ENCODE measurements at regions not wholly inside any gene's neighbourhood (a gene's known extent, or its start where the extent isn't known, plus 50 kb on each side); places are given as distances from the start of the nearest gene placed in this dataset.

DNA sequence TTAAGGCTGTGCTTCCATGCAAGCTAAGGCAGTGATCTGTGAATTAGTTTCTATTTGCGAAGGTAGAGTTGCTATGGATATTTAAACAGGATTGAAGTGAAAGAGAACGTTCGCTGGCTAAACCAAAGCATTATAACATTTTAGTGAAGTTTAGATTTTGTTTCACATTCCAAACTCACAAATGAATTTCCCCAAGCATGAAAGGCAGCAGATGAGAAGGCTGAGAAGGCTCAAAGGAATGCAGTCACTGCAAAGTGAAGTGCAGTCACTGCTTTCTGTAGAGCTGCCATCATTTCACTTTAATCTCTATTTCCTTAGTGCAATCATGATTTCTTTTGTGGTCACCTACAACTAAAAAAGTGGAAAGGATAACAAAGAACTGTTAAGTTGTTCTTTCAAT is 334.7 kb upstream of the NR3C2 start:
- no peaks in the 10 kb centered on the region for H4K20me1 ChIP-seq (ENCODE audit: insufficient read depth, low read length)
- no peak overlapping the region for H3K4me3 ChIP-seq (ENCODE audit: insufficient read depth, low read length)
- no peak for DNase-seq (ENCODE audit: insufficient read length, low spot score, missing footprints)

DNA sequence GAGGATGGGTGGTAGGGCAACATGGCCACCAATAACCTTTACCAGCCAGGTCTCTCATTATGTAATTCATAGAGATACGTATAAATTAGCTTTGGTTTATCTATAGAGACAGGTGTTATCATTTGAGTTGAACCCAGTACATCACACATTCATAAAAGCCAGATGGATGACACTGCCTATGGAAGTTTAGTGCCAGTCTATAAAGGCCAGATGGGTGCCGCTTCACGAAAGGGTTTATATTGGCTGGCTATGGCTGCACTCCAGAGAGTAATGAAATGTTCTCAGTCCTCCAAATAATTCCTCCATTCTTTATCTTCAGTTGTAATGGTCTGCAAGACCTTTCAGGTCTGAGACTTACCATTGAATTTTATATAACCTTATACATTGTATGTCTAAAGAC is 331.9 kb upstream of the NR3C2 start:
- Histone ChIP-seq H3K4me1 (ENCODE audit: insufficient read depth, low read length) (no peaks in the 10 kb centered on the region), H3K4me3 (ENCODE audit: insufficient read depth, low read length) (no peak overlapping the region), H2AFZ (ENCODE audit: low read length) (no peak overlapping the region), H3K36me3 (ENCODE audit: insufficient read depth, low read length) (no peaks in the 10 kb centered on the region), H3K27me3 (ENCODE audit: insufficient read depth, low read length) (no peaks in the 10 kb centered on the region), H3K79me2 (ENCODE audit: insufficient read depth, low read length) (no peaks in the 10 kb centered on the region), H3K9me3 (ENCODE audit: low read depth, low read length) (no peaks in the 10 kb centered on the region), H3K4me2 (ENCODE audit: insufficient read depth, low read length) (no peak overlapping the region), H4K20me1 (ENCODE audit: insufficient read depth, low read length) (no peaks in the 10 kb centered on the region), H3K27ac (ENCODE audit: low read depth, low read length) (no peak overlapping the region)
- no peak for TF ChIP-seq CTCF (IDR thresholded peaks at IDR 0.05; ENCODE audit: extremely low read depth, low read depth, low read length)
- DNase-seq (ENCODE audit: insufficient read length, low spot score, missing footprints): no peak

More for the DNA sequence above, 334.7 kb upstream of the NR3C2 start:
- Histone ChIP-seq H3K4me1 (ENCODE audit: insufficient read depth, low read length) (no peaks in the 10 kb centered on the region), H3K27ac (ENCODE audit: low read depth, low read length) (no peak overlapping the region), H3K79me2 (ENCODE audit: insufficient read depth, low read length) (no peaks in the 10 kb centered on the region), H3K9me3 (ENCODE audit: low read depth, low read length) (no peaks in the 10 kb centered on the region), H3K27me3 (ENCODE audit: insufficient read depth, low read length) (no peaks in the 10 kb centered on the region), H2AFZ (ENCODE audit: low read length) (no peak overlapping the region), H3K36me3 (ENCODE audit: insufficient read depth, low read length) (no peaks in the 10 kb centered on the region), H3K4me2 (ENCODE audit: insufficient read depth, low read length) (no peak overlapping the region)
- no peak for TF ChIP-seq CTCF (IDR thresholded peaks at IDR 0.05; ENCODE audit: extremely low read depth, low read depth, low read length)

DNA sequence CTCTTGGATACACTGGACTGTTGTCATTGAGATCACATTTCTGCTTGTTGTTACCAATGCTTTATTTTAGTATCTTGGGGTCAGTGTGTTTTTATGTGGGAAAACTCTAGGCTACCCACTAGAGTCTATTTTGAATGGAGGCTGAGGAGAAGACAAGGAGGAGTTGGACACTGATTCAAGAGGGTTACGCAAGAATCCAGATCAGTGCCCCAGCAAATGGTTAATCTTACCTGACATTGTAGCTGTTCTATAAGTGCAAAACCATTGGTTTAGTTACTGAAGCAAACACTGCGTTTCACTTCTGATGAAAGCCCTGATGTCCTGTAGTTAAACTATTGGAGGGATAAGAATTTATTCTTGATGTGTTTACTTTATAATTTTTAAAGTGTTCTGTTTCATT is 331.1 kb upstream of the NR3C2 start:
- H3K27me3 ChIP-seq (ENCODE audit: insufficient read depth, low read length): no peaks in the 10 kb centered on the region
- H3K9me3 ChIP-seq (ENCODE audit: low read depth, low read length): no peaks in the 10 kb centered on the region

DNA sequence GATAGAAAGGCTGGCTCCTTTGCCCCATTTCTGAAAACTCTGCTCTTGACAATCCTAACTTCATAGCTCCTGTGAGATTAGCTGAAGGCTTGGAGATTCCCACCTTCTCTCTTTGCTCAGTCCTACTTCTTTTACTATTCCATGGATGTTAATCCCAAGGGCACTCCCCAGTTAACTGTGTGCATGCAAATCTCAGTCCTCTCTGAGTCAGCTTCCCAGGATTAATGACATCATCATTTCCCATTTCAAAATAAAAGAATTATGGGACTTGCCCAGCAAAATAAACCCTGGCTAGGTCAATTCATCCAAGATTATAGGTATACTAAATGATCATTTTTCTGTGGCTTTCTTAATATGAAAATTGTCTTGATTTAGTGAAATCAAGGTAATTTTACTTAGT is 328.6 kb upstream of the NR3C2 start:
- Histone ChIP-seq H4K20me1 (ENCODE audit: insufficient read depth, low read length) (no peaks in the 10 kb centered on the region), H3K79me2 (ENCODE audit: insufficient read depth, low read length) (no peaks in the 10 kb centered on the region), H3K27me3 (ENCODE audit: insufficient read depth, low read length) (no peaks in the 10 kb centered on the region), H2AFZ (ENCODE audit: low read length) (no peak overlapping the region), H3K9me3 (ENCODE audit: low read depth, low read length) (no peaks in the 10 kb centered on the region), H3K4me2 (ENCODE audit: insufficient read depth, low read length) (no peak overlapping the region), H3K4me3 (ENCODE audit: insufficient read depth, low read length) (no peak overlapping the region), H3K4me1 (ENCODE audit: insufficient read depth, low read length) (no peaks in the 10 kb centered on the region), H3K27ac (ENCODE audit: low read depth, low read length) (no peak overlapping the region), H3K36me3 (ENCODE audit: insufficient read depth, low read length) (no peaks in the 10 kb centered on the region)
- DNase-seq (ENCODE audit: insufficient read length, low spot score, missing footprints): no peak
- no peak for TF ChIP-seq CTCF (IDR thresholded peaks at IDR 0.05; ENCODE audit: extremely low read depth, low read depth, low read length)

More for the DNA sequence above, 331.1 kb upstream of the NR3C2 start:
- no peak for DNase-seq (ENCODE audit: insufficient read length, low spot score, missing footprints)
- H2AFZ ChIP-seq (ENCODE audit: low read length): no peak overlapping the region
- no peak for TF ChIP-seq CTCF (IDR thresholded peaks at IDR 0.05; ENCODE audit: extremely low read depth, low read depth, low read length)
- H3K36me3 ChIP-seq (ENCODE audit: insufficient read depth, low read length): no peaks in the 10 kb centered on the region
- H3K27ac ChIP-seq (ENCODE audit: low read depth, low read length): no peak overlapping the region
- no peaks in the 10 kb centered on the region for H3K79me2 ChIP-seq (ENCODE audit: insufficient read depth, low read length)
- no peak overlapping the region for H3K4me2 ChIP-seq (ENCODE audit: insufficient read depth, low read length)
- no peaks in the 10 kb centered on the region for H4K20me1 ChIP-seq (ENCODE audit: insufficient read depth, low read length)
- H3K4me3 ChIP-seq (ENCODE audit: insufficient read depth, low read length): no peak overlapping the region
- no peaks in the 10 kb centered on the region for H3K4me1 ChIP-seq (ENCODE audit: insufficient read depth, low read length)
